ENCODE measurements at regions not wholly inside any gene's neighbourhood (a gene's known extent, or its start where the extent isn't known, plus 50 kb on each side); places are given as distances from the start of the nearest gene placed in this dataset.

DNA sequence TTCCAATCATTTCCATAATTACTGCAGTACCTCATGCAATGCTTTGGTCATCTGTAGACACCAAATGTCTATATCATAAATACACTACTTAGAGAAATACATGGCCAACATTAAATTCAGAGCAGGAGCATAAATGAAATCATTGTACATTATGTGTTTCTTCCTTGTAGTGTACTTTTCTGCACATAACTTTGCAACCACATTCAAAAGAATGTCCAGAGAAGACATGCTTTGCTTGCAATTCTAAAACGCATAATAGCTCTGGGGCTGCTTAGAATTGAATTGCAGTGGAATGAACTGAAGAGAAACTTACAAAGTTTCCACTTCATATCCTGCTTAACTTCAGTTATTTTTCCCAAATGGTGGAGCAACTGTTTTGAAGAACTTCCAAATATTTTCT is 664.4 kb downstream of the DSC3 start:
- ATAC-seq (ENCODE audit: insufficient read depth, low FRiP score): no peak

GRCh38 chr18:30376515-30376914 is 666.0 kb downstream of the DSC3 start:
- TF ChIP-seq CTCF (IDR thresholded peaks at IDR 0.05; ENCODE audit: control extremely low read depth, extremely low read depth): no peak
- 74 to 79% methylated on average over 4 of the region's 4 CpGs for WGBS, 2 donors
- Histone ChIP-seq H3K9ac (ENCODE audit: insufficient read depth in 1 of 2, low read length in 2 of 2) (no peak overlapping the region), H3K4me1 (ENCODE audit: control insufficient read depth in 5 of 5, insufficient read depth in 5 of 5, low read length in 5 of 5) (no peaks in the 10 kb centered on the region), H3K9me3 (ENCODE audit: control insufficient read depth in 4 of 4, insufficient read depth in 3 of 4, low read length in 3 of 4) (peaks cover 0 to 5% (median 0%) of the 10 kb centered on the region in 4 donors), H3K36me3 (ENCODE audit: control insufficient read depth in 4 of 4, insufficient read depth in 4 of 4, low read length in 4 of 4) (no peaks in the 10 kb centered on the region), H3K4me3 (no peak overlapping the region), H3K27me3 (ENCODE audit: control insufficient read depth in 3 of 3, insufficient read depth in 3 of 3, low read length in 2 of 3) (no peaks in the 10 kb centered on the region), H3K27ac (ENCODE audit: low read depth in 1 of 2, low read length in 1 of 2) (no peak overlapping the region)
- no peak for DNase-seq
- no peak for ATAC-seq (ENCODE audit: insufficient read depth, low FRiP score)

More for the DNA sequence above, 664.4 kb downstream of the DSC3 start:
- no peak for TF ChIP-seq CTCF (IDR thresholded peaks at IDR 0.05; ENCODE audit: control extremely low read depth, extremely low read depth)
- DNase-seq: no peak
- H3K4me1 ChIP-seq (ENCODE audit: control insufficient read depth in 5 of 5, insufficient read depth in 5 of 5, low read length in 5 of 5): no peaks in the 10 kb centered on the region
- H3K4me3 ChIP-seq: no peak overlapping the region
- no peaks in the 10 kb centered on the region for H3K27me3 ChIP-seq (ENCODE audit: control insufficient read depth in 3 of 3, insufficient read depth in 3 of 3, low read length in 2 of 3)
- H3K36me3 ChIP-seq (ENCODE audit: control insufficient read depth in 4 of 4, insufficient read depth in 4 of 4, low read length in 4 of 4): no peaks in the 10 kb centered on the region
- no peak overlapping the region for H3K9ac ChIP-seq (ENCODE audit: insufficient read depth in 1 of 2, low read length in 2 of 2)
- no peak overlapping the region for H3K27ac ChIP-seq (ENCODE audit: low read depth in 1 of 2, low read length in 1 of 2)
- 78 to 82% methylated on average over 1 of the region's 1 CpG for WGBS, 2 donors
- peaks cover 0 to 5% (median 0%) of the 10 kb centered on the region in 4 donors for H3K9me3 ChIP-seq (ENCODE audit: control insufficient read depth in 4 of 4, insufficient read depth in 3 of 4, low read length in 3 of 4)

- no peak overlapping the region for H3K9ac ChIP-seq (ENCODE audit: insufficient read depth in 1 of 2, low read length in 2 of 2)
- no peaks in the 10 kb centered on the region for H3K36me3 ChIP-seq (ENCODE audit: control insufficient read depth in 4 of 4, insufficient read depth in 4 of 4, low read length in 4 of 4)
- no peaks in the 10 kb centered on the region for H3K4me1 ChIP-seq (ENCODE audit: control insufficient read depth in 5 of 5, insufficient read depth in 5 of 5, low read length in 5 of 5)
- no peaks in the 10 kb centered on the region for H3K27me3 ChIP-seq (ENCODE audit: control insufficient read depth in 3 of 3, insufficient read depth in 3 of 3, low read length in 2 of 3)
- no peak overlapping the region for H3K4me3 ChIP-seq
- no peak for ATAC-seq (ENCODE audit: insufficient read depth, low FRiP score)
- no peak for DNase-seq
- H3K27ac ChIP-seq (ENCODE audit: low read depth in 1 of 2, low read length in 1 of 2): no peak overlapping the region
- 90 to 92% methylated on average over 11 of the region's 11 CpGs for WGBS, 2 donors
- peaks cover 0 to 3% (median 0%) of the 10 kb centered on the region in 4 donors for H3K9me3 ChIP-seq (ENCODE audit: control insufficient read depth in 4 of 4, insufficient read depth in 3 of 4, low read length in 3 of 4)
- TF ChIP-seq CTCF (IDR thresholded peaks at IDR 0.05; ENCODE audit: control extremely low read depth, extremely low read depth): no peak
Observed at GRCh38 chr18:30361864-30362540, 680.5 kb downstream of the DSC3 start.

- DNase-seq (no peak), ATAC-seq (ENCODE audit: insufficient read depth, low FRiP score) (no peak)
- H3K36me3 ChIP-seq (ENCODE audit: control insufficient read depth in 4 of 4, insufficient read depth in 4 of 4, low read length in 4 of 4): no peaks in the 10 kb centered on the region
- no peak overlapping the region for H3K4me3 ChIP-seq
- no peaks in the 10 kb centered on the region for H3K4me1 ChIP-seq (ENCODE audit: control insufficient read depth in 5 of 5, insufficient read depth in 5 of 5, low read length in 5 of 5)
- H3K9ac ChIP-seq (ENCODE audit: insufficient read depth in 1 of 2, low read length in 2 of 2): no peak overlapping the region
- 61 to 82% methylated on average over 3 of the region's 3 CpGs for WGBS, 2 donors
- peaks cover 0 to 3% (median 0%) of the 10 kb centered on the region in 4 donors for H3K9me3 ChIP-seq (ENCODE audit: control insufficient read depth in 4 of 4, insufficient read depth in 3 of 4, low read length in 3 of 4)
- no peak overlapping the region for H3K27ac ChIP-seq (ENCODE audit: low read depth in 1 of 2, low read length in 1 of 2)
- no peaks in the 10 kb centered on the region for H3K27me3 ChIP-seq (ENCODE audit: control insufficient read depth in 3 of 3, insufficient read depth in 3 of 3, low read length in 2 of 3)
- no peak for TF ChIP-seq CTCF (IDR thresholded peaks at IDR 0.05; ENCODE audit: control extremely low read depth, extremely low read depth)
Observed at GRCh38 chr18:30359521-30359920, 683.0 kb downstream of the DSC3 start.

Data from lung (tissue), 11 donors.